A673 (cell line): ENCODE measurements at regions not wholly inside any gene's neighbourhood (a gene's known extent, or its start where the extent isn't known, plus 50 kb on each side); places are given as distances from the start of the nearest gene placed in this dataset.

ENCODE experiments used
- EZH2 ChIP-seq: fragments of 200-600 bp; sonication (generic); IDR thresholded peaks from 2 replicates; pipeline ENCODE4 v1.6.1; 2017; ENCODE audit warnings: borderline replicate concordance, low read depth, mild to moderate bottlenecking, mixed read lengths, antibody characterized with exemption, low read length; ENCODE audit not compliant: poor library complexity, severe bottlenecking
- TF ChIP-seq, protein P1 (sequence below): fragments of 300-800, 200-600 bp; sonication (generic); conservative IDR thresholded peaks from 2 replicates; pipeline ENCODE4 v1.5.1; 2017; ENCODE audit warnings: low read depth, mild to moderate bottlenecking, antibody characterized with exemption, low read length, moderate library complexity, mixed read lengths

DNA sequence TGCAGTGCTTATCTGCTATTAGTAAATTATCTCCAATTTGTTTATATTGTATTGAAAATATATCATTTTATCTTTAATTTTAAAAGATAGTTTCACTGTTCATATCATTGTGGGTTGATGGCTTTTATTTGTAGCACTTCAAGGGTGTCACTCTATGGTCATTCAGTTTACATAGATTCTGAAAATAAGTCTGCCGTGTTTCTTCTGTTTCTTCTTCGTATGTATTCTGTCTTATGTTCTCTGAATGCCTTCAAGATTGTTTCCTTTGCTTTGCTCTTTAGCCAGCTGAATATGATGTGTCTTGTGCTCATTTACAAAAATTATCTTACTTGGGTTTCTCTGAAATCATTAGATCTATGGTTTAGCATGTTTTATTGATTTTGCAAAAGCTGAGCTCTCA, 359.9 kb downstream of the CYLC2 start:
- TF ChIP-seq, protein P1, sequence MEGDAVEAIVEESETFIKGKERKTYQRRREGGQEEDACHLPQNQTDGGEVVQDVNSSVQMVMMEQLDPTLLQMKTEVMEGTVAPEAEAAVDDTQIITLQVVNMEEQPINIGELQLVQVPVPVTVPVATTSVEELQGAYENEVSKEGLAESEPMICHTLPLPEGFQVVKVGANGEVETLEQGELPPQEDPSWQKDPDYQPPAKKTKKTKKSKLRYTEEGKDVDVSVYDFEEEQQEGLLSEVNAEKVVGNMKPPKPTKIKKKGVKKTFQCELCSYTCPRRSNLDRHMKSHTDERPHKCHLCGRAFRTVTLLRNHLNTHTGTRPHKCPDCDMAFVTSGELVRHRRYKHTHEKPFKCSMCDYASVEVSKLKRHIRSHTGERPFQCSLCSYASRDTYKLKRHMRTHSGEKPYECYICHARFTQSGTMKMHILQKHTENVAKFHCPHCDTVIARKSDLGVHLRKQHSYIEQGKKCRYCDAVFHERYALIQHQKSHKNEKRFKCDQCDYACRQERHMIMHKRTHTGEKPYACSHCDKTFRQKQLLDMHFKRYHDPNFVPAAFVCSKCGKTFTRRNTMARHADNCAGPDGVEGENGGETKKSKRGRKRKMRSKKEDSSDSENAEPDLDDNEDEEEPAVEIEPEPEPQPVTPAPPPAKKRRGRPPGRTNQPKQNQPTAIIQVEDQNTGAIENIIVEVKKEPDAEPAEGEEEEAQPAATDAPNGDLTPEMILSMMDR = no peak
- TF ChIP-seq EZH2 = no peak
